Stimulated activated CD4-positive, alpha-beta T cell treated with anti-CD3 and anti-CD28 coated beads, Interleukin-12 subunit alpha, Interleukin-12 subunit beta, amount 100 ng/mL, for 24 hours (primary cell): ENCODE measurements at regions not wholly inside any gene's neighbourhood (a gene's known extent, or its start where the extent isn't known, plus 50 kb on each side); places are given as distances from the start of the nearest gene placed in this dataset.
"Not testable (repeated sequence)": the region's sequence is repeated elsewhere in the genome, so short reads cannot be mapped to it uniquely, and the experiment has no call there.

Experiments used
- DNase-seq, 2 experiments: peaks; one replicate each; pipeline ENCODE4 v3.0.0-alpha.2; 2020; ENCODE audit warnings: low read depth in 2 of 2

DNA sequence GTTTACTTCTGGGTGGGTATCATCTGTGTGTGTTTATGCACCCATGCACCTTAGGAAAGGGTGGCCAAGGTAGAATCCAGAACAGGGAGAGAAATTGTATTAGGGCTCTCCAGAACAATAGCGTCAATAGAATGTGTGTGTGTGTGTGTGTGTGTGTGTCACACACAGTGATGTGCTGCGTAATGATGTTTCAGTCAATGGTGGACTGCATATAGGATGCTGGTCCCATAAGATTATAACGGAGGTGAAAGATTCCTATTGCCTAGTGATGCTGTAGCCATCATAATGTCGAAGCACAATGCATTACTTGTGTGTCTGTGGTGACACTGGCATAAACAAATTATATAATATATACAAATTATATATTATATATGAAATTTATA is 69.3 kb upstream of the PRR23C start:
- no peak for DNase-seq

DNA sequence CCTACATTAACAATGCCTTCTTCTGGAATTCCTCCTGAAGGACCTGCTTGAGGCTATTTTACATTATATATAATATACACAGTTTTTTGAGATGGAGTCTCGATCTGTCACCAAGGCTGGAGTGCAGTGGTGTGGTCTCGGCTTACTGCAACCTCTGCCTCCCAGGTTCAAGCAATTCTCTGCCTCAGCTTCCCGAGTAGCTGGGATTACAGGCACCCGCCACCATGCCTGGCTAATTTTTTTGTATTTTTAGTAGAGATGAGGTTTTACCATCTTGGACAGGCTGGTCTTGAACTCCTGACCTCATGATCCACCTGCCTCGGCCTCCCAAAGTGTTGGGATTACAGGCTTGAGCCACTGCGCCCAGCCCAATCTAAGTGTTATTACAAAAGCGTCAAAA is 71.9 kb upstream of the PRR23C start:
- DNase-seq: not testable (repeated sequence)

DNA sequence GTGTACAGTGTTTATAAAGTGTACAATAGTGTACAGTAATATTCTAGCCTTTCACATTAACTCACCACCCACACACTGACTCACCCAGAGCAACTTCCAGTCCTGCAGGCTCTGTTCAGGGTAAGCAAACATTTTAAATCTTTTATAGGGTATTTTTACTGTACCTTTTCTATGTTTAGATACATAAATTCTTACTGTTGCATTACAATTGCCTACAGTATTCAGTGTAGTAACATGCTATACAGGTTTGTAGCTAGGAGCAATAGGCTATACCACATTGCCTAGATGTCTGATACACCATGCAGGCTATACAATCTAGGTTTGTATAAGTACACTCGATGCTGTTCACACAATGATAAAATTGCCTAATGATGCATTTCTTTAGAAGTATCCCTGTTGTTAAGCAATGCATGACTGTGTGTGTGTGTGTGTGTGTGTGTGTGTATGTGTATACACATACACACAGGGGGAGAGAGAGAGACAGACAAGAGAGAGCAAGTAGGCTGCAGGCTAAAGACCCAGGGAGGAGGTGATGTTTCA is 72.5 kb upstream of the PRR23C start:
- no peak for DNase-seq

DNA sequence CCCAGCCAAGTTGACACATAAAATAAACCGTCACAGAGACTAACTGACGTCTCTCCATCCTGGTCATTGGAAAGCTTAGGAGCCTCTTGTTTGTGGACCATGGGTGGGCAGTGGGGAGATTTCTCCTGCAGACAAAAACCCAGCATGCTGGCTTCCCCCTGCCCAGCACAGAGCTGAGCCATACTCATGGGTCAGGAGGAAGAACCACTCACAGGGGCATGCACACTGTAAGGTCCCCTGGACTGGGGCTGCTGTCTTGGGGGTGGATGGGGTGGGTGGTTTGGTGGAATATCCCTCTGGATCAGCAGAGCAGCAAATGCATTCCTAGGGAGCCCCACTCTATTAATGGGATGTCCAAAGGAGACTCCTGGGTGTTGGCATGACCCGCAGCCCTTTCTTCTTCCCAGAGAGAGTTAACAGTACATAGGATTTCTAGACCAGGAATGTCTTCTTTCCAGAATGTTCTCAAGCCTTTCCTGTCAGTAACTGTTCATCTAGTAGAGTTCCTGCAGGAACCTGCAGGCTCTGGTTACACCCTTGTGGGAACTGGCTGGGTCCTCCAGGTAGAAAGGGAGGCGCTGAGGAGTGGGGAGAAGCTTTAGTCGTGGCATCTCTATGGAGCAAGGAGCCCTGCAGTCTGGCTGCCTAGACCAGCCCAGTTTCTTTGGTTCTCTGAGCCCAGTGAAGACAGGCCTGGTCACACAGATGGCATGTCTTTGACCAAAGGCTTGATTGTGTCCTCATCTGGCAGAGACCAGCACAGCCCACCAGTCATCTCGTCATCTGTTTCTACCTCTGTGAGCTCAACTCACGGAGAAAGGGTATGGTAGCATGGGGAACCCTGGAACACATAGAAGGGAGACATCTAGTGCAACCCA is 73.4 kb upstream of the PRR23C start:
- DNase-seq: no peak

DNA sequence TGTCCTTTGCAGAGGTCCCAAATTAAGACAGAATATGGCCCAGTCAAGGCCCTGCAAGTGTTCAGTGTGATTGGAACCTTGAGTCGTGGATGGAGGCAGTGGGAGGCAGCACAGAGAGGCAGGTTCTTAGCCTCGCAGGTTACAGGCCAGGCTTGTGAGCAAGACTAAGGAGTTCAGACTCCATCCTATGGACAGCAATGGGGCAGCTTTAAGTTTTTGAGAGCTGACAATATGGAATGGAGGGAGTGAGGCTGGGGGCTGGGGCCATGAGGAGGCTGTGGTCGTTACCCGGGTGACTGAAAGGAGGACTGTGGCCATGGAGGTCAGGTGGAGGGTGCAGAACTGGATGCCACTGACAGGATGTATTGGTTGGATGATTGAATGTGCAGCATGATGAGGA is 74.1 kb upstream of the PRR23C start:
- DNase-seq: no peak

DNA sequence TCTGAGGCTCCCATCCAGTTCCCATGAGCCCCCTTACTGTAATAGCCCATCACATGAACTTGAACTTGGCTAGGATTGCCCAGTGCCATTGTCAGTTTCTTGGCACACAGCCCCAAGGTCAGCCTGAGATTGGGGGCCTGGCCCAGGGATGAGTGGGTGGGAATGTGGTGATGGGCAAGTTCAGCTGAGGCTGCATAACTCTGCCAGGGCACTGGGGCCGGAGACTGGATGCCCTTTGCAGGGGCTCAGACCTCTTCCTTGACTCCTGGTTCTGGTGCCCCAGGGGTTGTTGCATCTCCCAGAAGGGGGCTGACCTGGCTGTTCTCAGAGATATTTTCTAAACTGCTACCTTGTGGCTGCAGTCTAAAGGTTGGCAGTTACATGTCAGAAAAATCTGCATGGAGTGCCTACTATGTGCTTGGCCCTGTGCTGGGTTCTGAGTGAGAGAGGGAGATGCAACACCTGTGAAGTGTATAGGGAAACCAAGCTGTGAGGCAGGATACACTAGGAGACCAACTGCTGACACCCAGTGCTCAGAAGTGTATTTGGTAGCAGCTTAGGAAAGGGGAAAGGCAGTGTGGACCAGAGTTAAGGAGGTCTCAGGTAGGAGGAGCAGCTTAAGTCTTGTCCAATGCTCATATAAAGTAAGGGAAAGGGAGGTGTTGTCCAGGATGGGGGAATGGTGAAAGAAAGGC is 74.8 kb upstream of the PRR23C start:
- DNase-seq: no peak

DNA sequence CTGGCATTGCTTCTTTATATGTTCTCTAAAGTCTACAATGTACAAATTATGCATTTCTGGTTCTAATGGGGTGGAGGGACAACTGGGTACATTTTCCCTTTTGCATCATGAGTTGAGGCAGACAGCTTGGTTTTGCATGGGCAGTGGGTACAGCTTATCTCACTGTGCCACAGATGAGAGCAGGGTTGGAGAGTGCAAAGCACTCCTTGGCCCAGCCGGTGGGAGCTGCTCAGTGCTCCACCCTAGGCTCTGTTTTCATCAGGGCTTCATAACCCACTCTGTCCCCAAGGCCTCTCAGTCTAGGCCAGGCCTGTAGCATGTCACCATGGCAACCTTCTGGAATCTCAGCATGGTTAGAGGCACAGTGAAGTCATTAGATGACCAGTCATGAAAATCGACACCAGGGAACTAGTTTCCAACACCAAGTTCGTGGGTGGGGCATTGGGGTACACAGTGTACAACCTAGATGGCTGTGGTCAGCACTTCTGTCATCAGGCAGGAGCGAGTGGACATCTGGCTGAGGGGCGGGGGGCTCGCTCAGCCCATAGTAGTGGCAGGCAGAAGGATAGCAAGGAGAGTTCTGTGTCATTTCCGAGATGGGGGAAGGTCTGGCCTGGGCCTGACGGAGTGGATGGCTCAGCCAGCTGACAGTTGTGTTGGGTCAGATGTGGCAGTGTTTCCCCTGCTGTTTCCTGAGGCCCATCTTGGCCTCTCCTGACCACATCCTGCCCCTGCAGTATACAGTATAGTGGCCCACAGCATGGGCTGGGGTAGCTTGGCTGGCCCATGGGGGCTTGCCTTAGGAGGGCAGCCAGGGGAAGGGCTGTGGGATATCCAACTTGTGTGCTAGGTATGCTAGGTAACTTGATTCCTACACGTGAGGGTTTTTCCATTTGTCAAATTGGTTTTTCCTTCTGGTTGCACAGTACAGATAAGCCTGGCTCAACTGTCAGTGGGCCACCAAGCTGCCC is 75.7 kb upstream of the PRR23C start:
- no peak for DNase-seq

DNA sequence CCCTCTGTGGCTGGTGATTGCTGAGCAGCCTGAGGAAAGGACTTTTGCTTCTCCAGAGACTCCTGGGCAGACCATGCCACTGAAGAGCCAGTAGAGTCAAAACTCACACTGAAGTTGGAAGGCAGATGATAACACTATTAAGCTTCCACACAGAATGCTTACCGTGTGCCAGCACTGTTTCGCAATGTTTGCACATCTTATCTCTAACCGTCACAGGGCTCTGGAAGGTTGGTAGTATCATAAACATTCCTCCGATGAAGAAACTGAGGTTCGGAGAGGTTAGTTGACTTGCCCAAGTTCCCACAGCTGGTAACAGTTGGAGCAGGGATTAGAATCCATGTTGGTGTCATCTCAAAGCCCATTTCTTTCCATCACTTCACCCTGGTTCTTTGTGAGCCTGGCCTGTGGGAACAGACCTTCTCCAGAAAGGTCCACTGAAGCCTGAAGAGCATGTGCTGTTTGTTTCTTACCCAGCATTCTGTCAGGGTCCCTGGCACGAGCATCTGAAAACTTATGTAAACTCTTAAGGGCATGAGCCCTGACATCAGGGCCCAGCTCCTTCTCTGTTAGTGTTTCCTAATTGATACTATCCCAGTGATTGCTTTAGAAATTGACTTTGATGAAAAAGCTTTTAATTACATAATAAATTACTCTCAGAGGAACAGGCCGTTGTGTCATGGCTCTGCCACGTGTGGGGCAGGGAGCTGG is 77.0 kb upstream of the PRR23C start:
- no peak for DNase-seq

DNA sequence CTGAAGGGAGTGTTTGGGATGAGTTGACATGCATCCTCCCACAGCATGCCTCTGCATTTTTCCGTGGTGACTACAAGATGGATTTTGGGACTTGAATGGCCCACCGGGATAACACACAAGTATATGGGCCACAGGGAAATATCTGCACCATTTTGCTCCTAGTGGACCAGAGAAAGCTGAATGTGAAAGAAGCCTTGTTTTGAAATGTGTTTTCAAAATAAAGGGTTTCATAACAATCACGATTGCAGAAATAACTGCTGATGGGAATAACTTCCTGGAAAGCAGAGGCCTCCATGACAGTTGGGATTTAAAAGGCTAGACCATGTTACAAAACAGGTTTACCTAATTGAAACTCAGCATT is 77.5 kb upstream of the PRR23C start:
- no peak for DNase-seq

DNA sequence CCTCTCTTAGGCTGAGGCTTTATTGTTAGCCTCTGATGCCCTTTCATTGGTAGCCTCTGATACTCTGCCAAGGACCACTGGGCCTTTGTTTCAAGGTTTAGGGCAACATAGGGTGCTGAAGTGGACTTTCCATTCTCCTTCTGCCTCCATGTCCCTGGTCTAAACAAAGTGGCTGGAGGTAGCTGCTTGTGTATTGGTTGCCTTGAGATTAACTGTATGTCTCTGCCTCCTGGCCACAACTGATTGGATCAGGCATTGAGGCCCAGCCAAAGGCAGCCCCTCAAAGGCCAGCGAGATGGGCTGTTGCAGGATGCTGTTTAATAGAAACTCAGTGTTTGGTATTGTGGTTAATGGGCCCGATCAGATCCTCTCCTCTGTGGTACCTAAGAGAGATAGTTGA is 77.9 kb upstream of the PRR23C start:
- DNase-seq: no peak

DNA sequence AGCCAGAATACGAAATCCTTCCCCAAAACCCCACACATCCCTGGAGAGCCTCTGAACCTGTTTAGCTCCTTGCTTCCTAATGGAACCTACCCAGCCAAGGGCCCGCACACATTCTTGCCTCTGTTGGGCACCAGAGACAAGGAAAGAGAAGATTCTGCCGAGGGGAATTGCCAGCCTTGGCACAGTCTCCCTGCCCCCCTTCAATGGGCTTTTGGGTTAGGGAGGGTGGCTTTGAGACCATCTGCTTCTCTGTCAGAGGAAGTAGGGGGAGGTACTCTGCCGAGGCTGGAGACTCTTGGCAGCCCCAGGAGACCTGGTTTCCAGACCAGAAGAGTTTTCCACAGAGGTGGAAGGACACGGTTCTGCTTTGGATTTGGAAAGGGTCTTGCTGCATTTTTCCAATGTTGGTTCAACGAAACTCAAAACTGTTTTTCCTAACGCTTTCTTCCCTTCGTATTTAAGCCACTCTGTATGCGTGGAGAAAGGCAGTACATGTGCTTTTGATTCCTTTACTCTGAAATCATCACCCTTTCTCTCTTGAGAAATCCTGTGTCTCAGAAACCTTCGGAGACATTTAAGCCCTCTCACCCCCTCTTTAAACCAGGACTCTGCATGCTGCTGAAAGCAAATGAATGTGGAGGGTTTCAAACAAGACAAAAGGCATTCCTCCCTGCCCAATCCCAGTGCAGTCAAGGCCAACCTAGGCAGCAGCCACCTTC is 78.8 kb upstream of the PRR23C start:
- no peak for DNase-seq

DNA sequence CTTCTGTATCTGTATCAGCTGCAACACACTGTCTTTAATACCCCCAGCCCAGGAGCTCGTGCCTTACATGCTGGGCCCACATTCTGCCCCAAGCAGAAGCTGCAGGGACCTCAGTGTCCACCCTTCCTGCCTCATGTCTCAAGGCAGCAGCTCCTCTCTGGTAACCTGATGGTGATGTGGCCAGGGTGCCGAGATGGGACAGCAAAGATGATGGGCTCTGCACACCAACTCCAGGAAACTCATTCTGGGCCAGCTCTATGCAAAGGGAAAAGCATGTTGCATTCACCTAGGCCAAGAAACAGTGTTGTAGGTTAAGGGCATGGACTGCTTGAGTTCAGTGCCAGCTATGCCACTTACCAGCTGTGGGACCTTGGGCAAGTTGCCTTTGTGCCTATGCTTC is 79.5 kb upstream of the PRR23C start:
- DNase-seq: no peak

DNA sequence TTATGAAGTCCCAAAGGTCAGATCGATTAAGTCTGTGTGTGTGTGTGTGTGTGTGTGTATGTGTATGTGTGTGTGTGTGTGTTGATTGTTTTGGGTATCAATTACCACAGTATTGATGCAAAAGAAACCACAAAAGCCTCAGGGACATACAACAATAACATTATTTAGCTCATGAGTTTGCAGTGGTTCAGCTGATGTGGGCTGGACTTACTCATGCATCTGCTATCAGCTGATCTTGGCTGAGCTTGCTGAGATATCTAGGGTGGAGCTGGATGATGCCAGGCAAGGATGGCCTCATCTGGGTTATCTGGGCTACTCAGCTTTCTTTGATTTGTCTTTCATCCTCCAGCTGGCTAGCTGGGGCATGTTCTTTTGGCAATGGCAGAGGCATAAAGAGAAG is 82.4 kb upstream of the PRR23C start:
- DNase-seq: no peak

DNA sequence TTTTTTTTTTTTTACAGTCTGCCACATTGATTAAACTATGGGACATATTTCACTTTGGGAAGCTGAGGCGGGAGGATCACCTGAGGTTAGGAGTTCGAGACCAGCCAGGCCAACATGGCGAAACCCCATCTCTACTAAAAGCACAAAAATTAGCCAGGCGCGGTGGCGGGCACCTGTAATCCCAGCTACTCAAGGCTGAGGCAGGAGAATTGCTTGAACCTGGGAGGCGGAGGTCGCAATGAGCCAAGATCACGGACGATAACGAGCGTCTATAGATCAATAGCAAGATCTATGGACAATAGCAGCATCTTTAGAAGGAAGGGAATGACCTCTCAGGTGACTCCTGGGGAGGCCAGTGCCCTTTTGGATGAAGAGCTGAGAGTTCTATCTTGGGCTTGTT is 82.9 kb upstream of the PRR23C start:
- not testable (repeated sequence) for DNase-seq

DNA sequence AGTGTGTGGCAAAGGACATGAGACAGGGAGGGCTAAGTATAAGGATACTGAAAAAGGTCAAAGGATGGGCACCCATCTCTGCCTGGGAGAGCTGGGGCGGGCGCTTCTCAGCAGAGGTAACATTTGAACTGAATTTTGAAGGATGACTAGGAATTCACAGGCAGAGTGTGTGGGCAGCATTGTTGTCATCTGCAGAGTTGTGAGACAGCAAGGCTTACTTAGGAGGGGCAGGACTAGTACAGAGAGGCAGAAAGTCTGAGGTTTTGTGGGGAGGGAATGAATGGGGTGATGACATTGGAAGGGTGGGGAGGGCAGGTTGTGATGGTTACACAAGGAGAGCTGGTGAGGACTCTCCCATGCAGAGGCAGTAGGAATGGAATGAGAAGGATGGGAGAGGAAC is 84.1 kb upstream of the PRR23C start:
- no peak for DNase-seq

DNA sequence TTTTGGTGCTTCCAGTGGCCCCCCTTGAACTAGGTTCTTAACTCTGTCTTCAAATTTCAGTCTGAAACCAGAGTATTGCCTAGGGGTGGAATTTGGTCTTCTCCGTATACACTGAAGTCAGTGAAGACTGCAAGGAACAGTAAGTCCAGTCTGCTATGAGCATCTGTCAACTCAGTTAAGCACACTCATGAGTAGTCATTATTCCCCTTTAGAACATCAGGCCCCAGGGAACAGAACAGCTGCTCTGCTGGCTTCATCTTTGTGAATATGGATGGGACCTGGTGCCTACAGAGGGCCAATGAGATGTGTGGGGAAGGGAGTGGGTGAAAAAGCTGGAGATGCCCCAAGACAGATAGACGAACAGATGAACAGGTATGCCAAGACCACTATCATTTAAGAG is 85.2 kb upstream of the PRR23C start:
- DNase-seq: no peak

DNA sequence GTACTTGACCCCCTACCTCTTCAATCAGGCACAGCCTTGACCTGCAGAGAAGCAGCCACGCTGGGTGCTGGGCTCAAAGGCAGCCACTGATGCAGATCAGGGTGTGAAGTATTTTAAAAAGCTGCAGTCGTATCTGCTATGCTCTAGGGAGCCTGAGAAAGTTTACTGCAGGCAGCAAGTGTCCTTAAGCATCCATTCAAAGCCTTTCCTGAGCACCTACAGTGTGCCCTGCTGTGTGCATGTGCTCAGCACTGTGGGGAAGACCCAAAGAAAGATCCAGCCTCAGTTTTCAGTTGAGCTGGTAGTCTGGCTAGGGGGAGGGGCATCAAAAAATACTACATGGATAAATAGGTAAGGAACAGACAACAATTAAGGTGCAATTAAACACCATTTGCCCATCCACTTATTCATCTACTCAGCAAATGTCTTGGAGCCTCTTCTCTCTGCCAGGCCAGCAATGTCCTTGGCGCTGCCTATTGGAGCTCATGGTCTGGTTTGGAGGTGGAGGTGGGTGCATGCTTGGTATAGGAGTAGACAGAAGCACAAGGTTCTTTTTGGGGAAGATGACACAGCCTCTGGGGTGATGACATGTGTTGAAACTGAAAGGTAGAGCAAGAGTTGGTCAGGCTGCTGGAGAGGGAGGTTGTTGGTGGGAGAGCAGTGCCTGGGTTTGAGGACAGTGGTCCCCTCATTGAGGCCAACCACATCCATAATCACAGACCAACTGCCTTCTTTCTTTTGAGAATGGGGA is 85.9 kb upstream of the PRR23C start:
- no peak for DNase-seq

DNA sequence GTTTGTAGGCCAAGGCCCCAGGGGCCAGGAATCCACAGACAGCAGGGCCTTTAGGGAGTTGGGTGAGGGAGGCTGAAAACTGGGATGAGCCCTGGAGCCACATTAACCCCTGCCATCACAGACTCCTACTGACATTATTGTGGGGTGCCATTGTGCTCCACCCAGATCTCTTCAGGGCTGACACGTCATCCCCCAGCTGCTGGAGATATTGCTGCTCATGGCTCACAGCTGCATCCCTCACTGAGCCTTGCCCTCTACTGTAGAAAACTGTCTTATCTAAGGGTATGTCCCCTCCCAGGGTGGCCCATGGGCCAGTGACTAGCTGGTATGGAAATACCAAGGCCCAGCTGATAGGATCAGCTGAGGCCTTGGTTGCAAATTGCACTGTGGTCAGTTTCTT is 87.3 kb upstream of the PRR23C start:
- DNase-seq: no peak

DNA sequence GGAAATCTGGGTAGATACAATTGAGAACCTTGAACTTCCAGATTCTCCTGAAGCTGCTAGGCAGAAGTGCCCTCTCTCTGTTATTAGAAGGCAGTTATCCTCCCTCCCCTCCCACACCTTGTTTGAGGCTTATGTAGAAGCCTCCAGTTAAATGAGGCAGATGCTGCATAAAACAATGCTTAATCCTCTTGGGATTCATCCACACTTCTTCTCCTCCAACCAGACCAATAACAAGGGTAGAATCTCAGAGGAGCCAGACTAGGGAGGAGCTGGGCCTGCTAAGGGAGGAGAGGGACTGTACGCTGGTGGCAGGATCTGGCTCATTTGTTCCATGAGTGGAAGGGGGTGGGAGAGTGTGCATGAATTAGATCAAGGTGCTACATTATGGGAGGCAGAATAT is 88.3 kb upstream of the PRR23C start:
- DNase-seq: no peak
